ENCODE measurements at regions not wholly inside any gene's neighbourhood (a gene's known extent, or its start where the extent isn't known, plus 50 kb on each side); places are given as distances from the start of the nearest gene placed in this dataset.

DNA sequence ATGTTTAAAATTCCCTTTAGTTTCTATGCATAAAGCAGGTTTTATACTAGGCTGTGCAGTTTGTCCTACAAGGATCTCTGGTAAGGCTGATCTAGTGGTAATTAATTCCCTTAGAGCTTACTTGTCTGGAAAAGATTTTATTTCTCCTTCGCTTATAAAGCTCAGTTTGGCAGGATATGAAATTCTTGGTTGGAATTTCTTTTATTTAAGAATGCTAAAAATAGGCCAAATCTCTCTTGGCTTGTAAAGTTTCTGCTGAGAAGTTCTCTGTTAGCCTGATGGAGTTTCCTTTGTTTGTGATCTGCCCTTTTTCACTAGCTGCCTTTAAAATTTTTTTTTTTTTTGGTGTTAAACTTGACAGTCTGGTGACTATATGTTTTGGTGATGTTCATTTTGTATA is 237.1 kb upstream of the TLE4 start:
- intact Hi-C loops (cut with DNase I; ENCODE audit: low total_unique reads) = no loop called here
- Histone ChIP-seq H3K4me3 (no peak overlapping the region), H3K4me1 (no peaks in the 10 kb centered on the region), H3K27ac (no peak overlapping the region), H3K9me3 (no peaks in the 10 kb centered on the region), H3K27me3 (no peaks in the 10 kb centered on the region), H3K36me3 (ENCODE audit: low read depth, missing control alignments) (no peaks in the 10 kb centered on the region)
- WGBS, 2 donors = 58 to 74% methylated on average over 1 of the region's 1 CpG
- TF ChIP-seq, protein P1, sequence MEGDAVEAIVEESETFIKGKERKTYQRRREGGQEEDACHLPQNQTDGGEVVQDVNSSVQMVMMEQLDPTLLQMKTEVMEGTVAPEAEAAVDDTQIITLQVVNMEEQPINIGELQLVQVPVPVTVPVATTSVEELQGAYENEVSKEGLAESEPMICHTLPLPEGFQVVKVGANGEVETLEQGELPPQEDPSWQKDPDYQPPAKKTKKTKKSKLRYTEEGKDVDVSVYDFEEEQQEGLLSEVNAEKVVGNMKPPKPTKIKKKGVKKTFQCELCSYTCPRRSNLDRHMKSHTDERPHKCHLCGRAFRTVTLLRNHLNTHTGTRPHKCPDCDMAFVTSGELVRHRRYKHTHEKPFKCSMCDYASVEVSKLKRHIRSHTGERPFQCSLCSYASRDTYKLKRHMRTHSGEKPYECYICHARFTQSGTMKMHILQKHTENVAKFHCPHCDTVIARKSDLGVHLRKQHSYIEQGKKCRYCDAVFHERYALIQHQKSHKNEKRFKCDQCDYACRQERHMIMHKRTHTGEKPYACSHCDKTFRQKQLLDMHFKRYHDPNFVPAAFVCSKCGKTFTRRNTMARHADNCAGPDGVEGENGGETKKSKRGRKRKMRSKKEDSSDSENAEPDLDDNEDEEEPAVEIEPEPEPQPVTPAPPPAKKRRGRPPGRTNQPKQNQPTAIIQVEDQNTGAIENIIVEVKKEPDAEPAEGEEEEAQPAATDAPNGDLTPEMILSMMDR (IDR thresholded peaks at IDR 0.05) = no peak
- TF ChIP-seq POLR2A (IDR thresholded peaks at IDR 0.05) = no peak
- DNase-seq = no peak

- intact Hi-C loops (cut with DNase I; ENCODE audit: low total_unique reads) = no loop called here
- no peaks in the 10 kb centered on the region for H3K4me1 ChIP-seq
- no peak overlapping the region for H3K4me3 ChIP-seq
- no peaks in the 10 kb centered on the region for H3K36me3 ChIP-seq (ENCODE audit: low read depth, missing control alignments)
- no peaks in the 10 kb centered on the region for H3K9me3 ChIP-seq
- H3K27me3 ChIP-seq = no peaks in the 10 kb centered on the region
- no peak for DNase-seq
- TF ChIP-seq, protein P1 (IDR thresholded peaks at IDR 0.05) = no peak
- no peak for TF ChIP-seq POLR2A (IDR thresholded peaks at IDR 0.05)
- 87% methylated on average over 1 of the region's 1 CpG; no CpG with 5 or more reads in 1 of the 2 donors for WGBS, 2 donors
- H3K27ac ChIP-seq = no peak overlapping the region
Observed at GRCh38 chr9:79335987-79336386, 235.8 kb upstream of the TLE4 start.

DNA sequence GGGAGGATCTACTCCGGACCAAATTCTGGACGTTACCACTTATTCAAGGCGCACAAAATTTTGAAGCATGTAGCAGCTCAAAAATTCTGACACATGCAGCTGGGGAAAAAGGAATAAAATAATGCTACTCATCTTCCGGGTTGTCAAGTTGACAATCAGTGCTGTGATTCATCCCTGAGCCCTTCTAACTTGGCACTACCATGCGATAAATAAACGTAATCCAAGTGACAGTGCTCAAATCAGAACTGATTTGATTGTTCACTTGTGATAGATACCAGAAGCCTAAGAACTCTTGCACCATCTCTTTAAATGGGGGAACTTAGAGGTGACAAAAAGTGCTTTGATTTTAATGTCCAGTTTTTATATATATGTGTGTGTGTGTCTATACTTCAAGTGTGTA is 230.2 kb upstream of the TLE4 start:
- no peaks in the 10 kb centered on the region for H3K27me3 ChIP-seq
- TF ChIP-seq, protein P1 (IDR thresholded peaks at IDR 0.05) = no peak
- TF ChIP-seq POLR2A (IDR thresholded peaks at IDR 0.05) = no peak
- H3K27ac ChIP-seq = no peak overlapping the region
- DNase-seq = no peak
- H3K4me1 ChIP-seq = no peaks in the 10 kb centered on the region
- H3K36me3 ChIP-seq (ENCODE audit: low read depth, missing control alignments) = no peaks in the 10 kb centered on the region
- H3K9me3 ChIP-seq = no peaks in the 10 kb centered on the region
- 93 to 95% methylated on average over 6 of the region's 6 CpGs for WGBS, 2 donors
- H3K4me3 ChIP-seq = no peak overlapping the region
- intact Hi-C loops (cut with DNase I; ENCODE audit: low total_unique reads) = no loop called here

DNA sequence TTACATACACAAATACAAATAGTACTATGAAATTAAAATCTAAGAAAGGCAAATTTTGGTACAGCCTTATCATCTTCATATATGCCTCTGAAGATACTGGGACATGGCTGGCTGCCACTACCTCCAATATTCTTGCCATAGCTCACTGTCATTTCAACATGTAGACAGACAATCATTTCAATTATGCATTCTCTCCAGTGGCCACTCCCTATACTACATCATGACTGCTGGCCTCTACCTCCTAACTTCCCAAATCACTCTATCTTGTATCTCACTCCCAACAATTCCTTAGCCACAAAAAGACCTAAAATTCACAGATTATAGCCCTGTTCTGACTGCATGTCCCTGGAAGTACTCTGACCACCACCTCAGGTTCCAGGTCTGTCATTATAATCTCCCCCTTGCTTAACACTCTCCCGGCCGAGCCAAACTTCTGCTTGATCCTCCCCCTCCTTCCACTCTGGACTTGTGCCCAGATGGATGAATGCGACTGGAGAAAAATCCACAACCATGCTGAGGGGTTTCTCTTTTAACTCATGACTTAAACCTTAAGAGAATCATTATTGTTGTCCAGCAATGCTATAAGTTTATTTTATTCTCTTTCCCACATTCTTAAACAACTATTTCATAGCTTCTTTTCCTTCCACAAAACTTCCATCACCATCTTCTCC is 225.3 kb upstream of the TLE4 start:
- DNase-seq = no peak
- 18 to 40% methylated on average over 3 of the region's 3 CpGs for WGBS, 2 donors
- TF ChIP-seq, protein P1 (IDR thresholded peaks at IDR 0.05) = no peak
- TF ChIP-seq POLR2A (IDR thresholded peaks at IDR 0.05) = no peak
- Histone ChIP-seq H3K36me3 (ENCODE audit: low read depth, missing control alignments) (no peaks in the 10 kb centered on the region), H3K27me3 (no peaks in the 10 kb centered on the region), H3K4me1 (no peaks in the 10 kb centered on the region), H3K4me3 (no peak overlapping the region), H3K9me3 (no peaks in the 10 kb centered on the region), H3K27ac (no peak overlapping the region)
- intact Hi-C loops (cut with DNase I; ENCODE audit: low total_unique reads) = no loop called here

DNA sequence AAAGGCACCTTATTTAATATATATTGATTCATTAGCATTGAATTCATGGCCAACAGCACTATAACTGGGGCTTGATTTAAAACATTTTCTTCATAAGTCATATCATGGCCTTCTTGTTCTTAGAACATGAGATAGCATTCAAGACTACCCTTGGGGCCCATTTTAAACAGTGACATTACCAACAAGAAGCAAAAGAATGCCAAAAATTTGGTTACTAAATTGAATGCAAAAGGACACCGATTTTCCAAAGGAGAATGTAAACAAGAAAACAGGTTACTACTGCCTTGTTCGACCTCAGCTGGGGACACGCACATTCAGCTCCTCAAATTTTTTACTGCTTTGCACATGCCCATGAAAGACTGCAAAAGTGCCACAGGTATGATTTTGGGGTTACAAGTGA is 219.4 kb upstream of the TLE4 start:
- TF ChIP-seq, protein P1 (IDR thresholded peaks at IDR 0.05) = no peak
- no peak for TF ChIP-seq POLR2A (IDR thresholded peaks at IDR 0.05)
- H3K36me3 ChIP-seq (ENCODE audit: low read depth, missing control alignments) = no peaks in the 10 kb centered on the region
- no peaks in the 10 kb centered on the region for H3K9me3 ChIP-seq
- H3K27me3 ChIP-seq = no peaks in the 10 kb centered on the region
- 70 to 79% methylated on average over 3 of the region's 3 CpGs for WGBS, 2 donors
- H3K27ac ChIP-seq = no peak overlapping the region
- H3K4me1 ChIP-seq = no peaks in the 10 kb centered on the region
- DNase-seq = no peak
- H3K4me3 ChIP-seq = no peak overlapping the region
- intact Hi-C loops (cut with DNase I; ENCODE audit: low total_unique reads) = no loop called here

Measured in testis (tissue), 2 donors.